Neural cell (in vitro differentiated cells): ENCODE measurements at regions not wholly inside any gene's neighbourhood (a gene's known extent, or its start where the extent isn't known, plus 50 kb on each side); places are given as distances from the start of the nearest gene placed in this dataset.

Experiments used
- CTCF ChIP-seq: fragments of 450-650 bp; IDR thresholded peaks from 2 replicates; pipeline ENCODE4 v1.5.1; 2014; ENCODE audit warnings: antibody characterized with exemption, mild to moderate bottlenecking, moderate library complexity; ENCODE audit not compliant: poor library complexity, severe bottlenecking
- EP300 ChIP-seq: fragments of 450-650 bp; conservative IDR thresholded peaks from 2 replicates; pipeline ENCODE4 v1.6.1; 2014; ENCODE audit warnings: antibody characterized with exemption, mild to moderate bottlenecking, moderate library complexity; ENCODE audit not compliant: poor library complexity, severe bottlenecking
- EZH2 ChIP-seq: fragments of 200-600, 300-800 bp; shearing (Covaris generic), sonication (generic); IDR thresholded peaks from 2 replicates; pipeline ENCODE4 v1.6.1; 2014; ENCODE audit warnings: antibody characterized with exemption, low read length, borderline replicate concordance, mild to moderate bottlenecking; ENCODE audit not compliant: insufficient read depth, poor library complexity, severe bottlenecking

DNA sequence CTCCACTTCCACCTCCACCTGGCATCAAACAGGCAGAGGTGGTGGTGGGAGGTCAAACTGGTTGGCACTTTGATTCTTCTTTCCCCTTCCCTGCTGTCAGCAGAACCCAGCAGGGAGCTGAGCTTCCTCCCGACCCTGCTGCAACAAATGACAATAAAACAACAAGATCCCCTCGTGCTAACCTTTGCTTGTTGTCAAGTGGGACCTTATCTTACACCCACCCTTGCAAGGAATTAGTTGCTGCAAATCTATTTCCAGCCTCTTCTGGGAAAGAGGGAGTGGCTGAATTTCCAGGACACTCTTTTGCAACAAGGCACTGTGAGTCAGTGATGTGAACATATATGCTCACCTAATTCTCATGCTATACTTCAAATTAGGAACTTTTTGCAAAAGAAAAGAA lies 655.1 kb downstream of the DSC3 start:
- TF ChIP-seq CTCF (no peak), EP300 (no peak), EZH2 (no peak)
